Activated gamma-delta T cell (primary cell): ENCODE measurements at regions not wholly inside any gene's neighbourhood (a gene's known extent, or its start where the extent isn't known, plus 50 kb on each side); places are given as distances from the start of the nearest gene placed in this dataset.
"Not testable (repeated sequence)": the region's sequence is repeated elsewhere in the genome, so short reads cannot be mapped to it uniquely, and the experiment has no call there.

Experiments
- DNase-seq: peaks from one replicate; lab custom pipeline; 2025; lab: John Stamatoyannopoulos, UW

GRCh38 chr16:65377195-65377594 lies 255.3 kb upstream of the CDH11 start:
- DNase-seq: no peak

DNA sequence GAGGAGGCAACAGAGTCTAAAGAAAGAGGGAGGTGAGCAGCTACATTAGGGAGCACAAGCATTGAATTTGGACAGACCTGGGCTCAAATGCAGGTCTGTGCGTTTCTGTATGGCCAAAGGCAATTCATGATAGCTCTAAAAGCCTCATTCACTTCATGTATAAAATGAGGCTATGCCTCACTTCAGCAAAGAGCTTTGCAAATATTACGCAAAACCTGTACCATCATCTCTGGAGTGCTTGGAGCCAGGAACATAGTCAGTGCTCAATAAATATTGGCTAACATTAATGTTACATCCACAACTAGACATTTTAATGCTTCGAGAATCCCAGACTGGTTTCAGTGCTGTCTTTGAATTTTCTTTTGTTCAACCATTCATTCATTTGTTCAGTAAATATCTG lies 254.7 kb upstream of the CDH11 start:
- no peak for DNase-seq

GRCh38 chr16:65375651-65376050 lies 253.8 kb upstream of the CDH11 start:
- no peak for DNase-seq

- no peak for DNase-seq
Measured at GRCh38 chr16:65373097-65373496, 251.2 kb upstream of the CDH11 start.

GRCh38 chr16:65372171-65372570 lies 250.3 kb upstream of the CDH11 start:
- no peak for DNase-seq

DNA sequence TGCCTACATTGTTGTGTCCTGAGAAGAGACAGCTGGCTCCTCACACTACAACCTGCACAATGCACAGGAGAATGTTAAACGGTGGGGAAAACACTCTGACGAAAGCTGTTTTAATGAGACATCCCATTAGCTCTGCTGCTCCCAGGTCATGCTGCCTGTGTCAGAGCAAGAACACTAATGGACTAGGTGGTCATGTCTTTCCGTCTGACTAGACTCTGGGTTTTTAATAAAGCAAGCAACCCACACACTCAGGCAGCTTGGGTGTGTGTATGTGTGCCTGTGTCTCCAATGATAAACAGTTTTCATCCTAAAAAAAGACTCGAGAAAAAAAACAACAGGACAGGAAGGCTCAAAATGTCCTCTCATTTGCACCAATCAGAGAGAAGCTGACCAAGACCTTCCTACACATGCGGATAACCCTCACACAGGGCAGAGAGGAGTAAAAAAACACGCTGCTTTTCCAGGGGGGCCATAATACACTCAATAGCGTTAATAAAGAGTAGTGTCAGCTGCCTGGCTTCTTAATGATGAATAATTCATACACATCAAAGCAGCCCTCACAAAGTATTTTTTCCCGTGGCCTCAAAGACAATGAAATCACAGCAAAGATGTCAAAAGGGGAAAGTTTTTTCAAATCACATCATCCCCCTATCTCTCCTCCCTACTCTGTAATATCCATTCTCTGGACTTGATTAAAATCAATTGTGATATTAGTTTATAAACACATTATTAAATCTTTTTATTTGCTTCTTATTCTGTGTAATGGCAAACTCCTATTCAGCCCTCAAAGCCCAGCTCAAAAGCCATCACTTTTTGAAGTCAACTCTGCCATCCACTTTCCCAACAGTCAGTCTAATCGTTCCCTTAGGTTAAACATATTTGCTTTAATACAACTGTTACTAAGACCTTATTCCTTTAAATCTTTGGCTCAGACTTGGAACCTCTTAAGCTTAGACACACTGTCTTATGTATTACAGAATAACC lies 244.2 kb upstream of the CDH11 start:
- DNase-seq: no peak

DNA sequence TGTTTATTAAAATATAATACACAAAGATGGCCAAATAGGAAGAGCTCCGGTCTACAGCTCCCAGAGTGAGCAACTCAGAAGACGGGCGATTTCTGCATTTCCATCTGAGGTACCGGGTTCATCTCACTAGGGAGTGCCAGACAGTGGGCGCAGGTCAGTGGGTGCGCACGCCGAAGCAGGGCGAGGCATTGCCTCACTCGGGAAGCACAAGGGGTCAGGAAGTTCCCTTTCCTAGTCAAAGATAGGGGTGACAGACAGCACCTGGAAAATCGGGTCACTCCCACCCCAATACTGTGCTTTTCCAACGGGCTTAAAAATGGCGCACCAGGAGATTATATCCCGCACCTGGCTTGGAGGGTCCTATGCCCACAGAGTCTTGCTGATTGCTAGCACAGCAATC lies 234.9 kb upstream of the CDH11 start:
- DNase-seq: not testable (repeated sequence)

DNA sequence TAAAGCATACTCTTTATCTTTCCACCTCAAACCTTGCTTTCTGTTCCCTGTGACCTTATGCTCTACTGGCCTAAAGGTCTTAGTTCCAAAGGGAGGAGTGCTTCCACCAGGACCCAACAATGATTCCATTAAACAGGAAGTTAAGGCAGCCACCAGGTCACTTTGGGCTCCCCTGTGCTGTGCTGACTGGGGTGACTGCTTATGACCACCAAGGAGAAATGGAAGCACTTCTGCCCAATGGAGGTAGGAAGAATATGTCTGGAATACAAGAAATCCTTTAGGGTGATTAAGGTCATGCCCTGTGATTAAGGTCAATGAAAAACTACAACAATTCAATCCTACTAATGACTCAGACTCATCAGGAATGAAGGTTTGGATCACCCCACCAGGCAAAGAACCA lies 233.8 kb upstream of the CDH11 start:
- no peak for DNase-seq

- DNase-seq: no peak
Measured at GRCh38 chr16:65353183-65353582, 231.3 kb upstream of the CDH11 start.

DNA sequence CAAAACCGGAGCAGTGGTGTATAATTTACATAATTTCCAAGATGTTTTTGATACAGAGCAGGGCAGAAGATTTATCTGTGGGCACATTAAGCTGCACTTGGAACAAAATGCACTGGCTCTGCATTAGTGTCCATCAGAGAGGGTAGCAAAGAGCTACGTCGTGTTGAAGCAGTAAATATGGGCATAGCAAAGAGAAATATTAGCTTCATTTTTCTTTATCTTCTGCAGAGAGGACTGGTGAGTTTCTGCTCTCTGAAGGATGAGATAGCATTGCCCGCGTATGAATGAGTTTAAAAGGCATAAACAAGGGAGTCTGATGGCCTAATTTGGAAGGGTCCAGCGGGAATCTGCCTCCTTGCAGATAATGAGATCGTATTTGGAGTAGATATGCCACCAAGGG lies 227.8 kb upstream of the CDH11 start:
- no peak for DNase-seq

DNA sequence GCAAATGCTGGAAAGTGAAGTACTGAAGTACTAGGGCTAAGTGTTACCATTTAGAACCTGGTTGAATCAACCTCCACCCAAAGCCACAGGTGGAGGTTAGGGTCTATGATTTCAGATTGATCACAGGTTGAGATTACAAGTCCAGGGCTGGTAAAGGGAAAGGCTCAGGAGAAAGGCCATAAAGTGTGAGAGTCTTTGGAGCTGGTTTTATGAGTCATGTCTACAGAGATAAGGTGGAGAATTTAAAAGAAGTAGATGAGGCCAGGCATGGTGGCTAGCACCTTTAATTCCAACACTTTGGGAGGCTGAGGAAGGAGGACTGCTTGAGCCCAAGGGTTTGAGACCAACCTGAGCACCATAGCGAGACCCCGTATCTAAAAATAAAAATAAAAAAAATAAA lies 221.7 kb upstream of the CDH11 start:
- DNase-seq: no peak

DNA sequence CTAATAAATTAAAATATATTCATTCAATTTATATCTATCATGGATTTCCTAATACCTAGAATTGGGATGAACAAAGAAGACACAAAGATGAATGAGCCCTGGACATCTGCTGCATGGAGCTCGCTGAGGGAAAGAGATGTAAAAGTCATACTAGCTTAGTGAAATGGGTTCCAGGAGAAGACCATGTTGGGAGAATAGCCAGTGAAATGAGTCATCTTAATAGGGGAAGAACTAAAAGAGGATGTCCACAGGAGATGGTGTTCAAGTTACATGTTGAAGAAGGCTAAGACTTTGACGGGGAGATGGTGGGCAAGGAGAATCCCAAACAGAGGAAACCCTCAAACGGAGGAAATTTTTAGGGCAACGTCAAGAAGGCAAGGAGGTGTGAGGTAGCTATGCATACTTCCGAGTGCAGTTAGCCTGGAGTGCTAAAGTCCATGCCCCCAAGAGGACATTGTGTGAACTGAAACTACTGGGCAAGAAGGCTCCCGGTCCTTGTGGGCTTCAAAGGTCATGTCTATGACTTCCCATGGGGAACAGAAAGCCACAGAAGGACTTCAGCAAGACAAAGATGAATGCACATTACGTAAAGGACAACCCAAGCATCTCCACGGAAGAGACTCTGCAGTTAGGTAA lies 220.5 kb upstream of the CDH11 start:
- DNase-seq: no peak

DNA sequence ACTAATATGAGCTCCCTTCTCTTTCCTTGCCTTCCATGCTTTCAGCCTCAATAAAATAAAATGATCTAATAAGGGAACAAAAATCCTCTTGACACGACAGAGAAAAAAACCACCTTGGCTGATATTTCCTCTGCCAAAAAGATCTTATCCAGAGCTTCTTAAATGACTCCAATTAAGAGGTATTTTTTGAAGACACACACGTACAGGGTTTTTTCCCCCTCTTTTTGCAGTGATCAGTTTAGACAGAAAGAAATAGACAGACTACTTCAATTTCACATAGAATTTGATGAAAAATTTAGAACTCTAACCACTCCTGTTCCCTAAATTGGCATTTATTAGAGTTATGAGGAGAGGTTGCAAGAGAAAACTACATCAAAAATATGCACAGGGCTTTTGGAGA lies 217.2 kb upstream of the CDH11 start:
- DNase-seq: no peak

GRCh38 chr16:65336160-65336559 lies 214.3 kb upstream of the CDH11 start:
- no peak for DNase-seq

- no peak for DNase-seq
Measured at GRCh38 chr16:65334081-65334480, 212.2 kb upstream of the CDH11 start.

GRCh38 chr16:65333283-65333682 lies 211.4 kb upstream of the CDH11 start:
- DNase-seq: no peak

DNA sequence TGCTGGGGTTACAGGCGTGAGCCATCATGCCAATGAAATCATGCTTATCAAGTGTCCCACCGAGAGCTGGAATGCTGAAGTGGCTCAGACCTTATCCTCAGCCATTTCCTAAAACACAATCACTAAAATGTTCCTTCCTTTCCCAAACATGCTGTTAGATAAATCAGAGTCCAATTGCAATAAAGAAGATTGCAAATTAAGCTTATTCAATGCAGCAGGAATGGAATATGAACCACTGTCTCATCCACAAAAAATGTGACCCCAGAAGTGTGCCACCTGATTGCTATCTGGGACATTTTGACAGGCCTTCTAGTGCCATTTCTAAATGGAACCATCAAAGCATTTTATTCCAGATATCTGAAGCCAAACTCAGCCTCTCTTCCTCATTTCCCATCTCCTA lies 205.5 kb upstream of the CDH11 start:
- no peak for DNase-seq

DNA sequence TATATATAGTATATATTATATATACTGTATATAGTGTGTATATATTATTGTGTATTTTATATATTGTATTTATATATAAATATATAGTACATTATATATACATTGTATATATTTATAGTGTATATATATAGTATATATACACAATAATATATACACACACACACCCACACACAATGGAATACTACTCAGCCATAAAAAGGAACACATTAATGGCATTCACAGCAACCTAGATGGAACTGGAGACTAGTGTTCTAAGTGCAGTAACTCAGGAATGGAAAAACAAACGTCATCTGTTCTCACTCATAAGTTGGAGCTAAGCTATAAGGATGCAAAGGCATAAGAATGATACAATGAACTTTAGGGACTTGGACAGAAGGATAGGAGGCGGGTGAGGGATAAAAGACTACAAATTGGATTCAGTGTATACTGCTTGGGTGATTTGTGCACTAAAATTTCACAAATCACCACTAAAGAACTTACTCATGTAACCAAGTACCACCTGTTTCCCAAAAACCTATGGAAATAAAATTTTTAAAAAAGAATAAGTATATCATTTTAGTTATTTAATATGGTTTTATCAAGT lies 201.9 kb upstream of the CDH11 start:
- DNase-seq: no peak

DNA sequence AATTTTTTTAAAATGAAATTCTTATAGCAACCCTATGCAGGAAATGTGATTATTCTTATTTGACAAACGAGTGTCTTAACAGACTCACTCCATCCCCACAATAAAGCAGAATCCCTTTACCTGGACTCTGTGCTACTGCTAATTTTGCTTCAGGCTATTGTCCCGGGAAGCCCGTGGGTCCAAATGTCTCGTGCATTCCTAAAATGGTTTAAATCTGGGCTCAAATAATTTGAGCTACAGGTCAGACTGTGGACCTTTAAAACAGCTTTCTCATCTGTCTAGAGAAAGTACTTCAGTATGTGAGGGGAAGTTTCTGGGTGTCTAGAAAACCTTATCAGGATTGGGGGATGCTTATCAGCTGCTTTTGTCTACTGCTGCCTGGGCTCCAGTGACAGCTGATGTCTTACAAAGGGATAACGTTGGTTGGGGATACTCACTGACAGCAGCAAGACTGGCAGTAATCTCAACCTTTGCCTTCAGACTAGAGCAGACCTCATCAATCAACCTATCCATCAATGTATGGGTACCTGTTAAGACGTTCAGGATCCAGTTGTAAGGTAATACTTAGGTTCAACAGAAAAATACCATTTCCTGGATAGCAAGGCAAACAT lies 197.9 kb upstream of the CDH11 start:
- no peak for DNase-seq

DNA sequence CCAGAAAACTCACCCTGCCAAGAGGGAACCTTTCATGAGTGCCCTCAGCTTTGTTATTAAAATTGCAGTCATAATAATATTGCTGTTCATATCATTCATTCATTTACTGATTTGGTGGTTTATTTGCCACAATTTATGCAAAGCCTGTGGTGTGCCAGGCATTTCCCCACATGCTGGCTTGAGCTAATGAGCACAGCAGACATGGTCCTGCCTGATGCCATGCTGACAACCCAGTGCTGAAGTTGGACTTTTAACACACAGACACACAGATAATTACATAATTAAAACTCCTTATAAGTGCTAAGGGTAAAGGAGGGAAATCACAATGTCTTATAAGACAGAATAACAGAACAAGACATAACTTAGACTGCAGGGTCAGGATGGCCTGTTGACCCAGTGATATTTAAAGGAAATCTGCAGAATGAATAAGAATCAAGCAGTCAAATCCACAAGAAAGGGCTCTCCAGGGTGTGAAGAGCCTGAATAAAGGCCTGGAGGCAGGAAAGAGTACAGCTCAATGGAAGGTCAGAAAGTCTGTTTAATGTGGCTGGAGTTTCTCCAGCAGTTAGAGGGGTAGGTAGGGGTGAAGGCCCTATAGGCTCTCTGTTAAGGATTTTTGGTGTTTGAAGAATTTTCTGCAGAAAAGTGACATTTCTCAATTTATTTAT lies 196.9 kb upstream of the CDH11 start:
- DNase-seq: no peak

GRCh38 chr16:65318138-65318537 lies 196.3 kb upstream of the CDH11 start:
- no peak for DNase-seq

GRCh38 chr16:65316808-65317207 lies 194.9 kb upstream of the CDH11 start:
- DNase-seq: no peak
